ENCODE measurements at regions not wholly inside any gene's neighbourhood (a gene's known extent, or its start where the extent isn't known, plus 50 kb on each side); places are given as distances from the start of the nearest gene placed in this dataset.

- DNase-seq (ENCODE audit: low read depth, low spot score), result no peak
- Mint-ChIP-seq H3K27me3 (ENCODE audit: low read depth) (no peaks in the 10 kb centered on the region), H3K27ac (ENCODE audit: unreplicated experiment) (no peak overlapping the region), H3K4me1 (no peaks in the 10 kb centered on the region), H3K4me3 (no peak overlapping the region), H3K36me3 (ENCODE audit: low read depth) (no peaks in the 10 kb centered on the region), H3K9me3 (peaks cover 4% of the 10 kb centered on the region)
- no peak for TF ChIP-seq CTCF (conservative IDR thresholded peaks at IDR 0.05)
These were observed 78.1 kb downstream of the INHBA start for GRCh38 chr7:41624818-41625217.

- no peak for DNase-seq (ENCODE audit: low read depth, low spot score)
- Mint-ChIP-seq H3K36me3 (ENCODE audit: low read depth) (no peaks in the 10 kb centered on the region), H3K4me3 (no peak overlapping the region), H3K27me3 (ENCODE audit: low read depth) (no peaks in the 10 kb centered on the region), H3K4me1 (no peaks in the 10 kb centered on the region), H3K9me3 (peaks cover 6% of the 10 kb centered on the region), H3K27ac (ENCODE audit: unreplicated experiment) (no peak overlapping the region)
- no peak for TF ChIP-seq CTCF (conservative IDR thresholded peaks at IDR 0.05)
These were observed 80.7 kb downstream of the INHBA start for GRCh38 chr7:41621953-41622831.

GRCh38 chr7:41617987-41618386, 84.9 kb downstream of the INHBA start:
- Mint-ChIP-seq H3K27me3 (ENCODE audit: low read depth) (no peaks in the 10 kb centered on the region), H3K4me1 (no peaks in the 10 kb centered on the region), H3K9me3 (peaks cover 6% of the 10 kb centered on the region), H3K27ac (ENCODE audit: unreplicated experiment) (no peak overlapping the region), H3K4me3 (no peak overlapping the region), H3K36me3 (ENCODE audit: low read depth) (no peaks in the 10 kb centered on the region)
- DNase-seq (ENCODE audit: low read depth, low spot score), result no peak
- TF ChIP-seq CTCF (conservative IDR thresholded peaks at IDR 0.05), result no peak

GRCh38 chr7:41612798-41613197, 90.1 kb downstream of the INHBA start:
- H3K4me3 Mint-ChIP-seq, result no peak overlapping the region
- no peaks in the 10 kb centered on the region for H3K36me3 Mint-ChIP-seq (ENCODE audit: low read depth)
- DNase-seq (ENCODE audit: low read depth, low spot score), result no peak
- peaks cover 2% of the 10 kb centered on the region for H3K9me3 Mint-ChIP-seq
- TF ChIP-seq CTCF (conservative IDR thresholded peaks at IDR 0.05), result no peak
- no peak overlapping the region for H3K27ac Mint-ChIP-seq (ENCODE audit: unreplicated experiment)
- no peaks in the 10 kb centered on the region for H3K27me3 Mint-ChIP-seq (ENCODE audit: low read depth)
- no peaks in the 10 kb centered on the region for H3K4me1 Mint-ChIP-seq

GRCh38 chr7:41612386-41612785, 90.5 kb downstream of the INHBA start:
- no peak overlapping the region for H3K27ac Mint-ChIP-seq (ENCODE audit: unreplicated experiment)
- DNase-seq (ENCODE audit: low read depth, low spot score), result no peak

More at GRCh38 chr7:41612386-41612785, 90.5 kb downstream of the INHBA start:
- Mint-ChIP-seq H3K36me3 (ENCODE audit: low read depth) (no peaks in the 10 kb centered on the region), H3K4me3 (no peak overlapping the region), H3K4me1 (no peaks in the 10 kb centered on the region), H3K27me3 (ENCODE audit: low read depth) (no peaks in the 10 kb centered on the region), H3K9me3 (no peaks in the 10 kb centered on the region)
- TF ChIP-seq CTCF (conservative IDR thresholded peaks at IDR 0.05), result no peak

Measured in neural crest cell (in vitro differentiated cells).